Natural killer cell (primary cell): ENCODE measurements at regions not wholly inside any gene's neighbourhood (a gene's known extent, or its start where the extent isn't known, plus 50 kb on each side); places are given as distances from the start of the nearest gene placed in this dataset.

Experiments
- ATAC-seq, 3 donors: fragments of 150-1000 bp in 2 of 3; fragments of 200-7000 bp in 1 of 3; cut with Tn5 transposase; 1 replicate in 1 of 3; 2 replicates in 2 of 3; pipeline ENCODE4 v1.10.0; 2021; ENCODE audit warnings: mild to moderate bottlenecking in 2 of 3, moderate library complexity in 2 of 3
- DNase-seq, 2 donors: peaks; one replicate each; pipeline versions ENCODE4 v3.0.0 to v3.0.0-alpha.2; 2013 to 2021; ENCODE audit warnings: mixed read lengths in 1 of 2
- H3K27ac ChIP-seq: one replicate; pipeline ENCODE4 v1.5.1; 2013; ENCODE audit warnings: mild to moderate bottlenecking, low read length
- H3K27me3 ChIP-seq: one replicate; pipeline ENCODE4 v1.6.1; 2013; ENCODE audit warnings: low read length; ENCODE audit not compliant: control insufficient read depth, insufficient read depth
- H3K36me3 ChIP-seq: one replicate; pipeline ENCODE4 v1.6.1; 2013; ENCODE audit warnings: low read length; ENCODE audit not compliant: control insufficient read depth, insufficient read depth
- H3K4me1 ChIP-seq: one replicate; pipeline ENCODE4 v1.6.1; 2013; ENCODE audit warnings: low read length; ENCODE audit not compliant: control insufficient read depth, insufficient read depth
- H3K4me3 ChIP-seq: one replicate; pipeline ENCODE4 v1.5.1; 2013; ENCODE audit warnings: low read length
- H3K9me3 ChIP-seq: one replicate; pipeline ENCODE4 v1.6.1; 2013; ENCODE audit warnings: low read length; ENCODE audit not compliant: control insufficient read depth, insufficient read depth
- H3K27ac Mint-ChIP-seq, 2 donors: one replicate each; pipeline ENCODE4 v1.8.0; 2022; ENCODE audit warnings: mild to moderate bottlenecking in 2 of 2, mixed read lengths in 2 of 2, moderate library complexity in 1 of 2
- H3K27me3 Mint-ChIP-seq, 2 donors: one replicate each; pipeline ENCODE4 v1.8.0; 2022; ENCODE audit warnings: low read depth in 2 of 2, mixed read lengths in 2 of 2
- H3K36me3 Mint-ChIP-seq: one replicate; pipeline ENCODE4 v1.8.0; 2022; ENCODE audit warnings: mixed read lengths
- H3K4me1 Mint-ChIP-seq, 2 donors: one replicate each; pipeline ENCODE4 v1.8.0; 2022; ENCODE audit warnings: mixed read lengths in 2 of 2
- H3K4me3 Mint-ChIP-seq: one replicate; pipeline ENCODE4 v1.8.0; 2022; ENCODE audit warnings: mild to moderate bottlenecking, moderate library complexity, mixed read lengths
- H3K9me3 Mint-ChIP-seq, 2 donors: one replicate each; pipeline ENCODE4 v1.8.0; 2022; ENCODE audit warnings: mixed read lengths in 2 of 2
- WGBS: methylation state at CpG from one replicate; pipeline ENCODE4 v1.1.7; 2013; ENCODE audit warnings: missing lambda C conversion rate; ENCODE audit not compliant: insufficient coverage; 5-methylcytosine and 5-hydroxymethylcytosine counted together
- intact Hi-C: fragments of 100-400 bp; cut with micrococcal nuclease; formaldehyde crosslinking; loops from one replicate; pipeline ENCODE4 v1.14.2; 2022
- TF ChIP-seq, protein P1 (sequence below): fragments of 200-600 bp; IDR thresholded peaks from one replicate; pipeline ENCODE4 v1.8.0; 2022; ENCODE audit warnings: antibody characterized with exemption

GRCh38 chr2:46246790-46247189 lies 50.4 kb upstream of the EPAS1 start:
- ATAC-seq (no peak), DNase-seq (no peak)
- TF ChIP-seq, protein P1, sequence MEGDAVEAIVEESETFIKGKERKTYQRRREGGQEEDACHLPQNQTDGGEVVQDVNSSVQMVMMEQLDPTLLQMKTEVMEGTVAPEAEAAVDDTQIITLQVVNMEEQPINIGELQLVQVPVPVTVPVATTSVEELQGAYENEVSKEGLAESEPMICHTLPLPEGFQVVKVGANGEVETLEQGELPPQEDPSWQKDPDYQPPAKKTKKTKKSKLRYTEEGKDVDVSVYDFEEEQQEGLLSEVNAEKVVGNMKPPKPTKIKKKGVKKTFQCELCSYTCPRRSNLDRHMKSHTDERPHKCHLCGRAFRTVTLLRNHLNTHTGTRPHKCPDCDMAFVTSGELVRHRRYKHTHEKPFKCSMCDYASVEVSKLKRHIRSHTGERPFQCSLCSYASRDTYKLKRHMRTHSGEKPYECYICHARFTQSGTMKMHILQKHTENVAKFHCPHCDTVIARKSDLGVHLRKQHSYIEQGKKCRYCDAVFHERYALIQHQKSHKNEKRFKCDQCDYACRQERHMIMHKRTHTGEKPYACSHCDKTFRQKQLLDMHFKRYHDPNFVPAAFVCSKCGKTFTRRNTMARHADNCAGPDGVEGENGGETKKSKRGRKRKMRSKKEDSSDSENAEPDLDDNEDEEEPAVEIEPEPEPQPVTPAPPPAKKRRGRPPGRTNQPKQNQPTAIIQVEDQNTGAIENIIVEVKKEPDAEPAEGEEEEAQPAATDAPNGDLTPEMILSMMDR = no peak
- no peaks in the 10 kb centered on the region for H3K36me3 ChIP-seq
- Mint-ChIP-seq H3K4me3 (no peak overlapping the region), H3K36me3 (no peaks in the 10 kb centered on the region), H3K4me1 (no peaks in the 10 kb centered on the region), H3K9me3 (no peaks in the 10 kb centered on the region), H3K27ac (no peak overlapping the region), H3K27me3 (peaks cover 9 to 25% of the 10 kb centered on the region in 2 donors)
- no peak overlapping the region for H3K27ac ChIP-seq
- intact Hi-C loops = no loop called here
- no peaks in the 10 kb centered on the region for H3K27me3 ChIP-seq
- H3K4me1 ChIP-seq = no peaks in the 10 kb centered on the region
- no peak overlapping the region for H3K4me3 ChIP-seq
- H3K9me3 ChIP-seq = no peaks in the 10 kb centered on the region
- WGBS = no CpG with 5 or more reads among the region's 1 CpG
